HepG2 (cell line): ENCODE measurements at regions not wholly inside any gene's neighbourhood (a gene's known extent, or its start where the extent isn't known, plus 50 kb on each side); places are given as distances from the start of the nearest gene placed in this dataset.

ENCODE experiments used
- STAG1 ChIP-seq: sonication (generic); formaldehyde crosslinking; IDR thresholded peaks from 2 replicates; pipeline ENCODE4 v1.4.0; 2020; ENCODE audit warnings: missing genetic modification reagents
- ZBTB33 ChIP-seq: sonication (generic); formaldehyde crosslinking; IDR thresholded peaks from 2 replicates; pipeline ENCODE4 v1.4.0; 2020; ENCODE audit warnings: missing genetic modification reagents
- TF ChIP-seq, protein P1 (sequence below): sonication (generic); formaldehyde crosslinking; IDR thresholded peaks from 2 replicates; pipeline ENCODE4 v1.4.0; 2020; ENCODE audit warnings: mild to moderate bottlenecking, missing genetic modification reagents
- TF ChIP-seq, protein P2 (sequence below): sonication (generic); formaldehyde crosslinking; IDR thresholded peaks from 2 replicates; pipeline ENCODE4 v1.4.0; 2020; ENCODE audit warnings: low read depth, mild to moderate bottlenecking, missing genetic modification reagents

- TF ChIP-seq, protein P1, sequence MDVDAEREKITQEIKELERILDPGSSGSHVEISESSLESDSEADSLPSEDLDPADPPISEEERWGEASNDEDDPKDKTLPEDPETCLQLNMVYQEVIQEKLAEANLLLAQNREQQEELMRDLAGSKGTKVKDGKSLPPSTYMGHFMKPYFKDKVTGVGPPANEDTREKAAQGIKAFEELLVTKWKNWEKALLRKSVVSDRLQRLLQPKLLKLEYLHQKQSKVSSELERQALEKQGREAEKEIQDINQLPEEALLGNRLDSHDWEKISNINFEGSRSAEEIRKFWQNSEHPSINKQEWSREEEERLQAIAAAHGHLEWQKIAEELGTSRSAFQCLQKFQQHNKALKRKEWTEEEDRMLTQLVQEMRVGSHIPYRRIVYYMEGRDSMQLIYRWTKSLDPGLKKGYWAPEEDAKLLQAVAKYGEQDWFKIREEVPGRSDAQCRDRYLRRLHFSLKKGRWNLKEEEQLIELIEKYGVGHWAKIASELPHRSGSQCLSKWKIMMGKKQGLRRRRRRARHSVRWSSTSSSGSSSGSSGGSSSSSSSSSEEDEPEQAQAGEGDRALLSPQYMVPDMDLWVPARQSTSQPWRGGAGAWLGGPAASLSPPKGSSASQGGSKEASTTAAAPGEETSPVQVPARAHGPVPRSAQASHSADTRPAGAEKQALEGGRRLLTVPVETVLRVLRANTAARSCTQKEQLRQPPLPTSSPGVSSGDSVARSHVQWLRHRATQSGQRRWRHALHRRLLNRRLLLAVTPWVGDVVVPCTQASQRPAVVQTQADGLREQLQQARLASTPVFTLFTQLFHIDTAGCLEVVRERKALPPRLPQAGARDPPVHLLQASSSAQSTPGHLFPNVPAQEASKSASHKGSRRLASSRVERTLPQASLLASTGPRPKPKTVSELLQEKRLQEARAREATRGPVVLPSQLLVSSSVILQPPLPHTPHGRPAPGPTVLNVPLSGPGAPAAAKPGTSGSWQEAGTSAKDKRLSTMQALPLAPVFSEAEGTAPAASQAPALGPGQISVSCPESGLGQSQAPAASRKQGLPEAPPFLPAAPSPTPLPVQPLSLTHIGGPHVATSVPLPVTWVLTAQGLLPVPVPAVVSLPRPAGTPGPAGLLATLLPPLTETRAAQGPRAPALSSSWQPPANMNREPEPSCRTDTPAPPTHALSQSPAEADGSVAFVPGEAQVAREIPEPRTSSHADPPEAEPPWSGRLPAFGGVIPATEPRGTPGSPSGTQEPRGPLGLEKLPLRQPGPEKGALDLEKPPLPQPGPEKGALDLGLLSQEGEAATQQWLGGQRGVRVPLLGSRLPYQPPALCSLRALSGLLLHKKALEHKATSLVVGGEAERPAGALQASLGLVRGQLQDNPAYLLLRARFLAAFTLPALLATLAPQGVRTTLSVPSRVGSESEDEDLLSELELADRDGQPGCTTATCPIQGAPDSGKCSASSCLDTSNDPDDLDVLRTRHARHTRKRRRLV (CRISPR knock-in tag) = no peak
- TF ChIP-seq ZBTB33 (no peak), STAG1 (CRISPR knock-in tag) (no peak)
- TF ChIP-seq, protein P2, sequence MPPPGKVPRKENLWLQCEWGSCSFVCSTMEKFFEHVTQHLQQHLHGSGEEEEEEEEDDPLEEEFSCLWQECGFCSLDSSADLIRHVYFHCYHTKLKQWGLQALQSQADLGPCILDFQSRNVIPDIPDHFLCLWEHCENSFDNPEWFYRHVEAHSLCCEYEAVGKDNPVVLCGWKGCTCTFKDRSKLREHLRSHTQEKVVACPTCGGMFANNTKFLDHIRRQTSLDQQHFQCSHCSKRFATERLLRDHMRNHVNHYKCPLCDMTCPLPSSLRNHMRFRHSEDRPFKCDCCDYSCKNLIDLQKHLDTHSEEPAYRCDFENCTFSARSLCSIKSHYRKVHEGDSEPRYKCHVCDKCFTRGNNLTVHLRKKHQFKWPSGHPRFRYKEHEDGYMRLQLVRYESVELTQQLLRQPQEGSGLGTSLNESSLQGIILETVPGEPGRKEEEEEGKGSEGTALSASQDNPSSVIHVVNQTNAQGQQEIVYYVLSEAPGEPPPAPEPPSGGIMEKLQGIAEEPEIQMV = no peak
Measured at GRCh38 chr2:147636238-147636882, 208.5 kb upstream of the ACVR2A start (continued).
